Keratinocyte (primary cell): ENCODE measurements at regions not wholly inside any gene's neighbourhood (a gene's known extent, or its start where the extent isn't known, plus 50 kb on each side); places are given as distances from the start of the nearest gene placed in this dataset.

Experiments
- DNase-seq: peaks from one replicate; pipeline ENCODE4 v3.0.0-alpha.2; 2011; ENCODE audit warnings: low read depth, missing footprints, low spot score
- FAIRE-seq: peaks from 2 replicates; lab custom pipeline; 2011; peaks lifted over from hg19 to GRCh38; lab: Jason Lieb, UNC
- H2AFZ ChIP-seq: 2 replicates; pipeline ENCODE4 v1.6.0; 2012; ENCODE audit warnings: low read length, control low read depth, inconsistent platforms; ENCODE audit not compliant: control insufficient read depth
- H3K27ac ChIP-seq: 2 replicates; pipeline ENCODE4 v1.5.1; 2011; ENCODE audit warnings: low read length; ENCODE audit not compliant: control insufficient read depth, insufficient read depth
- H3K27me3 ChIP-seq: 3 replicates; pipeline ENCODE4 v1.6.0; 2011; ENCODE audit warnings: low read length; ENCODE audit not compliant: control insufficient read depth, insufficient read depth; ENCODE audit errors: extremely low read depth
- H3K36me3 ChIP-seq, 2 experiments: 2 replicates in 1 of 2; 3 replicates in 1 of 2; pipeline ENCODE4 v1.5.1; 2011; ENCODE audit warnings: low read length in 2 of 2, mild to moderate bottlenecking in 1 of 2; ENCODE audit not compliant: control insufficient read depth in 2 of 2, insufficient read depth in 2 of 2; ENCODE audit errors: extremely low read depth in 1 of 2
- H3K4me1 ChIP-seq: 3 replicates; pipeline ENCODE4 v1.5.1; 2011; ENCODE audit warnings: low read length; ENCODE audit not compliant: control insufficient read depth, insufficient read depth; ENCODE audit errors: extremely low read depth
- H3K4me2 ChIP-seq: 3 replicates; pipeline ENCODE4 v1.6.0; 2011; ENCODE audit warnings: low read depth, low read length; ENCODE audit not compliant: control insufficient read depth, insufficient read depth; ENCODE audit errors: extremely low read depth
- H3K4me3 ChIP-seq, 3 experiments: fragments of 200-600 bp in 1 of 3; sonication (generic) in 1 of 3; 2 replicates in 2 of 3; 3 replicates in 1 of 3; pipeline ENCODE4 v1.5.1; 2011 to 2016; ENCODE audit warnings: low read length in 3 of 3, mild to moderate bottlenecking in 3 of 3, control low read depth in 2 of 3, inconsistent platforms in 1 of 3, low read depth in 1 of 3, mixed read lengths in 1 of 3, mixed run types in 1 of 3, moderate library complexity in 1 of 3; ENCODE audit not compliant: control insufficient read depth in 2 of 3, insufficient read depth in 2 of 3; ENCODE audit errors: extremely low read depth in 1 of 3
- H3K79me2 ChIP-seq: 2 replicates; pipeline ENCODE4 v1.6.0; 2012; ENCODE audit warnings: low read length; ENCODE audit not compliant: control insufficient read depth, insufficient read depth
- H3K9ac ChIP-seq: 3 replicates; pipeline ENCODE4 v1.6.0; 2011; ENCODE audit warnings: low read length; ENCODE audit not compliant: control insufficient read depth, insufficient read depth; ENCODE audit errors: extremely low read depth
- H3K9me1 ChIP-seq: 3 replicates; pipeline ENCODE4 v1.6.0; 2011; ENCODE audit warnings: low read length; ENCODE audit not compliant: control insufficient read depth, insufficient read depth; ENCODE audit errors: extremely low read depth
- H3K9me3 ChIP-seq: 2 replicates; pipeline ENCODE4 v1.5.1; 2012; ENCODE audit warnings: low read depth, low read length; ENCODE audit not compliant: control insufficient read depth
- H4K20me1 ChIP-seq: 3 replicates; pipeline ENCODE4 v1.6.0; 2011; ENCODE audit warnings: low read length; ENCODE audit not compliant: control insufficient read depth, insufficient read depth; ENCODE audit errors: extremely low read depth
- EZH2 ChIP-seq: IDR thresholded peaks from one replicate; pipeline ENCODE4 v1.6.1; 2012; ENCODE audit warnings: inconsistent platforms, mild to moderate bottlenecking, low read length, moderate library complexity
- dilution Hi-C: fragments of 300-500 bp; cut with MboI; formaldehyde crosslinking; loops from one replicate; pipeline ENCODE4 v1.7.0; 2020; ENCODE audit warnings: low sequenced_read_pairs; ENCODE audit not compliant: extremely low pct_ligation_motif_present
- TF ChIP-seq, protein P1 (sequence below), 3 experiments: IDR thresholded peaks in 1 of 3; conservative IDR thresholded peaks in 1 of 3; optimal IDR thresholded peaks in 1 of 3; 2 replicates in 2 of 3; 3 replicates in 1 of 3; pipeline versions ENCODE3 to v1.5.1; 2011; ENCODE audit warnings: low read length in 3 of 3, mild to moderate bottlenecking in 3 of 3, moderate library complexity in 2 of 3, control low read depth in 1 of 3, inconsistent platforms in 1 of 3; ENCODE audit not compliant: insufficient read depth in 2 of 3; ENCODE audit errors: extremely low read depth in 1 of 3

DNA sequence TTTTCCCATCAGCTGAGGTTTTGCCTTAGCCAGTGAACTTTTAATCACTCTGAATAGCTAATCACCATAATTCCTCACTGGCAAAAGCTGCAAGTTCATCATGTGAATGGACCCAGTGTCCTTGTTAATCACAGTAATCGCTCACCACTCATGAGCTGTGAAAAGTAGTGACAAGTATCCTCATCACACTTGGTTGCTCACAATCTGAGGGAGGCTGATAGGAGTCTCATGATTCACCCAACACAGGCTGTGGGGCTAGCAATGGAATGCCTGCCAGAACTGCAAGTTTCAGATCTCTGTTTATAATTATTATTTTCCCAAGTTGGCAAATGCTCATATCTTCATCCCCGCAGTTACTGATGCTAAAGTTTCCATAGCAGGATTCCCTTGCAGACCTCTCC, 467.2 kb downstream of the KIF4B start:
- H3K79me2 ChIP-seq = no peaks in the 10 kb centered on the region
- H4K20me1 ChIP-seq = no peaks in the 10 kb centered on the region
- no peak overlapping the region for H3K4me3 ChIP-seq
- no peak for TF ChIP-seq EZH2
- TF ChIP-seq, protein P1, sequence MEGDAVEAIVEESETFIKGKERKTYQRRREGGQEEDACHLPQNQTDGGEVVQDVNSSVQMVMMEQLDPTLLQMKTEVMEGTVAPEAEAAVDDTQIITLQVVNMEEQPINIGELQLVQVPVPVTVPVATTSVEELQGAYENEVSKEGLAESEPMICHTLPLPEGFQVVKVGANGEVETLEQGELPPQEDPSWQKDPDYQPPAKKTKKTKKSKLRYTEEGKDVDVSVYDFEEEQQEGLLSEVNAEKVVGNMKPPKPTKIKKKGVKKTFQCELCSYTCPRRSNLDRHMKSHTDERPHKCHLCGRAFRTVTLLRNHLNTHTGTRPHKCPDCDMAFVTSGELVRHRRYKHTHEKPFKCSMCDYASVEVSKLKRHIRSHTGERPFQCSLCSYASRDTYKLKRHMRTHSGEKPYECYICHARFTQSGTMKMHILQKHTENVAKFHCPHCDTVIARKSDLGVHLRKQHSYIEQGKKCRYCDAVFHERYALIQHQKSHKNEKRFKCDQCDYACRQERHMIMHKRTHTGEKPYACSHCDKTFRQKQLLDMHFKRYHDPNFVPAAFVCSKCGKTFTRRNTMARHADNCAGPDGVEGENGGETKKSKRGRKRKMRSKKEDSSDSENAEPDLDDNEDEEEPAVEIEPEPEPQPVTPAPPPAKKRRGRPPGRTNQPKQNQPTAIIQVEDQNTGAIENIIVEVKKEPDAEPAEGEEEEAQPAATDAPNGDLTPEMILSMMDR (optimal IDR thresholded peaks at IDR 0.05 in 1 of 3, IDR thresholded peaks at IDR 0.05 in 1 of 3, conservative IDR thresholded peaks at IDR 0.05 in 1 of 3; ENCODE audit: extremely low read depth in 1 of 3, insufficient read depth in 2 of 3, low read length in 3 of 3) = no peak
- no peak overlapping the region for H3K4me2 ChIP-seq
- H3K27ac ChIP-seq = no peak overlapping the region
- no peak for FAIRE-seq
- dilution Hi-C loops = no loop called here
- H3K9me1 ChIP-seq = no peaks in the 10 kb centered on the region
- H3K27me3 ChIP-seq = no peaks in the 10 kb centered on the region
- H3K4me1 ChIP-seq = no peaks in the 10 kb centered on the region
- no peaks in the 10 kb centered on the region for H3K36me3 ChIP-seq
- DNase-seq = no peak
- H3K9me3 ChIP-seq = no peaks in the 10 kb centered on the region
- no peak overlapping the region for H2AFZ ChIP-seq
- H3K9ac ChIP-seq = no peak overlapping the region

DNA sequence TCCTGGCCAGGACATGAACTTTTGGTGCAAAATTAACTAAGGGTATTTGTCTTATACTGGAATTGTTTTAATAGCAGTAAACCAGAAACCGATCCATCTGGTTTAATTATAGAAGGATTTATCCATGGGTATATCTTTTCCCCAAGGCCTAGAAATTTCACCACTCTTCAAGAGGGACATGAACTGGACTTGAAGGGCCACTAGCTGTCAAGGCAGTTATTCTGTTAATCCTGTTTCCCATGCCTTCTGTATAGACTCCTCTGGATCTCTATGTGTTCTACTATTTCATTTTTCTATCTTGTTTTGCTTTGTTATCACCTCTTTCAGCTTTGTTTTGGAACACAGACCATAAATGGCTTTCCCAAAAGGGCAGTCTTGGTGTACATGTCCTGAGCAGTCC, 467.6 kb downstream of the KIF4B start:
- no peak for DNase-seq
- no peaks in the 10 kb centered on the region for H4K20me1 ChIP-seq
- H3K9me1 ChIP-seq = no peaks in the 10 kb centered on the region
- TF ChIP-seq, protein P1 (optimal IDR thresholded peaks at IDR 0.05 in 1 of 3, IDR thresholded peaks at IDR 0.05 in 1 of 3, conservative IDR thresholded peaks at IDR 0.05 in 1 of 3; ENCODE audit: extremely low read depth in 1 of 3, insufficient read depth in 2 of 3, low read length in 3 of 3) = no peak
- no peak for TF ChIP-seq EZH2
- H3K9me3 ChIP-seq = no peaks in the 10 kb centered on the region
- FAIRE-seq = no peak
- H3K4me1 ChIP-seq = no peaks in the 10 kb centered on the region
- no peak overlapping the region for H2AFZ ChIP-seq
- no peaks in the 10 kb centered on the region for H3K36me3 ChIP-seq
- dilution Hi-C loops = no loop called here
- no peaks in the 10 kb centered on the region for H3K79me2 ChIP-seq
- H3K4me2 ChIP-seq = no peak overlapping the region
- no peaks in the 10 kb centered on the region for H3K27me3 ChIP-seq
- H3K4me3 ChIP-seq = no peak overlapping the region
- H3K9ac ChIP-seq = no peak overlapping the region
- no peak overlapping the region for H3K27ac ChIP-seq
